Esophagus muscularis mucosa (tissue), 4 donors: ENCODE measurements at regions not wholly inside any gene's neighbourhood (a gene's known extent, or its start where the extent isn't known, plus 50 kb on each side); places are given as distances from the start of the nearest gene placed in this dataset.

Experiments
- DNase-seq: peaks from one replicate; pipeline ENCODE4 v3.0.0-alpha.2; 2017; ENCODE audit errors: extremely low spot score
- H3K27ac ChIP-seq, 4 donors: fragments of 200-600 bp; sonication (generic); replicated peaks in 1 of 4; 1 replicate in 3 of 4; 2 replicates in 1 of 4; pipeline ENCODE4 v1.5.1; 2016 to 2019; ENCODE audit warnings: mild to moderate bottlenecking in 1 of 4
- H3K27me3 ChIP-seq, 4 donors: fragments of 200-600 bp; sonication (generic); one replicate each; pipeline versions ENCODE4 v1.5.1 to v1.6.0; 2016 to 2019
- H3K36me3 ChIP-seq, 4 donors: fragments of 200-600 bp; sonication (generic); one replicate each; pipeline ENCODE4 v1.5.1; 2016 to 2019
- H3K4me1 ChIP-seq, 4 donors: fragments of 200-600 bp; sonication (generic); one replicate each; pipeline ENCODE4 v1.5.1; 2016 to 2019
- H3K4me3 ChIP-seq, 4 donors: fragments of 200-600 bp; sonication (generic); 1 replicate in 2 of 4; 2 replicates in 2 of 4; pipeline ENCODE4 v1.5.1; 2016 to 2019; ENCODE audit warnings: mild to moderate bottlenecking in 4 of 4, moderate library complexity in 1 of 4
- H3K9me3 ChIP-seq, 4 donors: fragments of 200-600 bp; sonication (generic); 1 replicate in 3 of 4; 2 replicates in 1 of 4; pipeline ENCODE4 v1.5.1; 2016 to 2019
- CTCF ChIP-seq, 3 experiments: fragments of 200-600 bp in 2 of 3; fragments of 450-650 bp in 1 of 3; sonication (generic) in 2 of 3; IDR thresholded peaks; one replicate each; pipeline ENCODE4 v1.5.1; 2017 to 2019; ENCODE audit warnings: antibody characterized with exemption in 3 of 3, mild to moderate bottlenecking in 2 of 3, moderate library complexity in 1 of 3
- EP300 ChIP-seq: sonication (generic); formaldehyde crosslinking; IDR thresholded peaks from one replicate; pipeline ENCODE4 v1.6.1; 2017; ENCODE audit warnings: antibody characterized with exemption
- POLR2A ChIP-seq: fragments of 450-650 bp; IDR thresholded peaks from one replicate; pipeline ENCODE4 v1.6.1; 2017; ENCODE audit warnings: antibody characterized with exemption, moderate library complexity, mild to moderate bottlenecking, low read depth
- POLR2AphosphoS5 ChIP-seq, 2 donors: sonication (generic); formaldehyde crosslinking; IDR thresholded peaks; one replicate each; pipeline ENCODE4 v1.6.1; 2017; ENCODE audit warnings: antibody characterized with exemption in 2 of 2
- WGBS: methylation state at CpG from one replicate; pipeline ENCODE4 v1.1.5; 2018; 5-methylcytosine and 5-hydroxymethylcytosine counted together
- intact Hi-C: fragments of 100-400 bp; cut with DNase I; formaldehyde crosslinking; loops from one replicate; pipeline ENCODE4 v1.15.1; 2023

- peaks cover 0 to 22% (median 15%) of the 10 kb centered on the region in 4 donors for H3K4me1 ChIP-seq
- H3K36me3 ChIP-seq = no peaks in the 10 kb centered on the region
- 56% methylated on average over 5 of the region's 5 CpGs for WGBS
- no peak overlapping the region for H3K27ac ChIP-seq
- no peak for DNase-seq
- H3K9me3 ChIP-seq = no peaks in the 10 kb centered on the region
- no peak overlapping the region for H3K4me3 ChIP-seq
- H3K27me3 ChIP-seq = no peaks in the 10 kb centered on the region
- intact Hi-C loops = no loop called here
- no peak for TF ChIP-seq POLR2A
- no peak for TF ChIP-seq POLR2AphosphoS5 (IDR thresholded peaks at IDR 0.05)
- no peak for TF ChIP-seq EP300
- no peak for TF ChIP-seq CTCF (IDR thresholded peaks at IDR 0.05)
Measured at GRCh38 chr1:118340928-118341910, 156.2 kb upstream of the SPAG17 start.

GRCh38 chr1:118339400-118340124, 154.5 kb upstream of the SPAG17 start:
- DNase-seq = no peak
- intact Hi-C loops = no loop called here
- Histone ChIP-seq H3K9me3 (no peaks in the 10 kb centered on the region), H3K4me3 (no peak overlapping the region), H3K27ac (no peak overlapping the region), H3K27me3 (no peaks in the 10 kb centered on the region), H3K36me3 (no peaks in the 10 kb centered on the region), H3K4me1 (peaks cover 0 to 22% (median 15%) of the 10 kb centered on the region in 4 donors)
- no peak for TF ChIP-seq EP300
- TF ChIP-seq POLR2AphosphoS5 (IDR thresholded peaks at IDR 0.05) = no peak
- TF ChIP-seq CTCF (IDR thresholded peaks at IDR 0.05) = no peak
- no peak for TF ChIP-seq POLR2A
- WGBS = 75% methylated on average over 4 of the region's 4 CpGs

GRCh38 chr1:118338936-118339335, 153.9 kb upstream of the SPAG17 start:
- H3K4me1 ChIP-seq = peaks cover 0 to 22% (median 15%) of the 10 kb centered on the region in 4 donors
- H3K27me3 ChIP-seq = no peaks in the 10 kb centered on the region
- intact Hi-C loops = no loop called here
- no peak overlapping the region for H3K4me3 ChIP-seq
- no peaks in the 10 kb centered on the region for H3K9me3 ChIP-seq
- DNase-seq = no peak
- TF ChIP-seq EP300 (no peak), CTCF (IDR thresholded peaks at IDR 0.05) (no peak), POLR2A (no peak), POLR2AphosphoS5 (IDR thresholded peaks at IDR 0.05) (no peak)
- H3K27ac ChIP-seq = no peak overlapping the region
- WGBS = 42% methylated on average over 3 of the region's 3 CpGs
- H3K36me3 ChIP-seq = no peaks in the 10 kb centered on the region

- TF ChIP-seq POLR2AphosphoS5 (IDR thresholded peaks at IDR 0.05) = no peak
- no peak for TF ChIP-seq POLR2A
- no peak for TF ChIP-seq CTCF (IDR thresholded peaks at IDR 0.05)
- no peak for TF ChIP-seq EP300
- H3K27me3 ChIP-seq = no peaks in the 10 kb centered on the region
- DNase-seq = no peak
- H3K36me3 ChIP-seq = no peaks in the 10 kb centered on the region
- no peaks in the 10 kb centered on the region for H3K9me3 ChIP-seq
- peaks cover 0 to 22% (median 15%) of the 10 kb centered on the region in 4 donors for H3K4me1 ChIP-seq
- intact Hi-C loops = no loop called here
- no peak overlapping the region for H3K27ac ChIP-seq
- H3K4me3 ChIP-seq = no peak overlapping the region
Measured at GRCh38 chr1:118337346-118337745, 152.3 kb upstream of the SPAG17 start.
